SU-DHL-6 (cell line): ENCODE measurements at regions not wholly inside any gene's neighbourhood (a gene's known extent, or its start where the extent isn't known, plus 50 kb on each side); places are given as distances from the start of the nearest gene placed in this dataset.
"Not testable (repeated sequence)": the region's sequence is repeated elsewhere in the genome, so short reads cannot be mapped to it uniquely, and the experiment has no call there.

ENCODE experiments used
- CTCF ChIP-seq: fragments of 200-600 bp; sonication (generic); IDR thresholded peaks from one replicate; pipeline ENCODE4 v1.5.1; 2017; ENCODE audit warnings: antibody characterized with exemption, mild to moderate bottlenecking, low read length, moderate library complexity; ENCODE audit not compliant: insufficient read depth, poor library complexity, severe bottlenecking
- EZH2phosphoT487 ChIP-seq: fragments of 200-600 bp; sonication (generic), shearing (Covaris generic); conservative IDR thresholded peaks from 2 replicates; pipeline ENCODE4 v1.6.1; 2018; ENCODE audit warnings: mild to moderate bottlenecking, antibody characterized with exemption, low read length, moderate library complexity, mixed read lengths

- TF ChIP-seq CTCF, EZH2phosphoT487: not testable (repeated sequence)
Observed at GRCh38 chr21:6375776-6376175, 4145.6 kb upstream of the TPTE start.
